DMS 273 treated with DMSO at 0.1 percent for 48 hours (cell line): ENCODE measurements at regions not wholly inside any gene's neighbourhood (a gene's known extent, or its start where the extent isn't known, plus 50 kb on each side); places are given as distances from the start of the nearest gene placed in this dataset.

ENCODE experiments used
- DNase-seq: peaks from one replicate; lab custom pipeline; 2025; lab: John Stamatoyannopoulos, UW

- DNase-seq = no peak
Measured at GRCh38 chr9:135254176-135255032, 166.9 kb downstream of the OLFM1 start.

- DNase-seq = no peak
Measured at GRCh38 chr9:135255033-135255840, 167.8 kb downstream of the OLFM1 start.

- no peak for DNase-seq
Measured at GRCh38 chr9:135255841-135256580, 168.5 kb downstream of the OLFM1 start.

GRCh38 chr9:135256581-135257354 lies 169.3 kb downstream of the OLFM1 start:
- no peak for DNase-seq

GRCh38 chr9:135258461-135258860 lies 171.0 kb downstream of the OLFM1 start:
- DNase-seq = no peak

DNA sequence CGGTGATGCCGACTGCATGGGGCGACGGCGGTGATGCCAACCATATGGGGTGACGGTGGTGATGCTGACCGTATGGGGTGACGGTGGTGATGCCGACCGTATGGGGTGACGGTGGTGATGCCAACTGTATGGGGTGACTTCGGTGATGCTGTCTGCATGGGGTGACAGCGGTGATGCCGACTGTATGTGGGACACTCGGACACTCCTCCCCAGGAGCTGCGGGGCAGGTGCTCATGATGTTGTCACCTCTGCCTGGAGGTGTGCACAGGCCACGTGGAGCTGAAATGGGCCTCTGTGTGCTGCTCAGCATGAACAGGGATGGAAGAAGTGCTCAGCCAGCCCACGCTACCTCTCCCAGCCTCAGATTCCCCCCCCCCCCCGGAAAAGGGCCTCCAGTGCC lies 171.8 kb downstream of the OLFM1 start:
- DNase-seq = no peak

DNA sequence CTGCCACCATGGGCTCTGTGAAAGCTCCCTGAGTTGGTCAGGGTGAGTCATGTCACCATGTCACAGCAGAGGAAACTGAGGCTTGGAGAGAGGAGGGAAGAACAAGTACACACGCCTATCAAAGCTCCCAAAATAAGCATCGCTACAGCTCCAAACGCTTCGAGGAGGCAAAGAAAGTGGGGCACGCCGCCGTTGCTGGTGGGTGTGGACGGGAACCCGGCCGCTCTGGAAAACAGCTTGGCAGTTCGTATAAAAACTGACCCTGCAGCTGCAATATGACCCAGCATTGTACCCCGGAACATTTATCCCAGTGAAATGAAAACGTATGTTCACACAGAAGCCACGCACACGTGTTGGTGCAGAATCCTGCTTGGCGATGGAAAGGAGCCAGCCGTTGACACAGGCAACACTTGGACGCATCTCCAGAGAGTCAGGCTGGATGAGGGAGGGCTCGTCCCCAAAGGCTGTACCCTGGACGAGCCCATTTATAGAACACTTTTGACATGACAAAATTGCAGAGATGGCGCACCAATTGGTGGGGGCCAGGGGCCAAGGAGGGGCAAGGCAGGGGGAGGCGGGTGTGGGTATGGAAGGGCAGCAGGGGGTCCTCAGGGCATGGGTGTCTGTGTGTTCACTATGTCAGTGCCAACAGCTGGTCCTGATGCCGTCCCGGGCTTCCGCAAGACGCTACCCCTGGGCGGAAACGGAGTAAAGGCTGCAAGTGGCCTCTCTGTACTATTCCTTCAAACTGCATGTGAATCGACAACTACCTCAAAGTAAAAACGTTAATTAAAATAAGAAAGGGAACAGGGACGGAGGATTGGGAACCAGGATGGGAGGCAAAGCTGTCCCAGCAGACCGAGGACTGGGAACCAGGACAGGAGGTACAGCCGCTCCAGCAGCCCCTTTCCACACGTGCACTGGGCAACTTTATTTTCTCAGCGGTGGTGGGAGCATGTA lies 173.0 kb downstream of the OLFM1 start:
- no peak for DNase-seq

DNA sequence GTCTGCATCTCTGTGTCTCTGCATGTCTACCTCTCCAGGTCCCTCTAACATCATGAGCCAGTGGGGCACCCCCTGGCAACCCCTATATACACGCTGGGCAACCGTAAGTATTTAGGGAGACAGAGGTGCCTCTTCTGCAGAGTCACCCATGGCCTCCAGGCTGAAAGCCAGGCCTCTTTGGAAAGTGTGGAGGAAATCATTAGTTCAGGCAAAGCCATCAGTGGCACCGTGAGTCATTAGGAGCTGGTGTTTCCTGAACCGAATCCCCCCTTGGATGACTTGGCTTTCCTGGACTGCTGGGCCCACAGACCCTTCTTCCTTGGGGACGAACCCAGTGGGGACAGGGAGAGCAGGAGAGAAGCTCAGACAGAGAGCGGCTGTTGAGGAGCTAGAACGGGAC lies 174.8 kb downstream of the OLFM1 start:
- DNase-seq = no peak

DNA sequence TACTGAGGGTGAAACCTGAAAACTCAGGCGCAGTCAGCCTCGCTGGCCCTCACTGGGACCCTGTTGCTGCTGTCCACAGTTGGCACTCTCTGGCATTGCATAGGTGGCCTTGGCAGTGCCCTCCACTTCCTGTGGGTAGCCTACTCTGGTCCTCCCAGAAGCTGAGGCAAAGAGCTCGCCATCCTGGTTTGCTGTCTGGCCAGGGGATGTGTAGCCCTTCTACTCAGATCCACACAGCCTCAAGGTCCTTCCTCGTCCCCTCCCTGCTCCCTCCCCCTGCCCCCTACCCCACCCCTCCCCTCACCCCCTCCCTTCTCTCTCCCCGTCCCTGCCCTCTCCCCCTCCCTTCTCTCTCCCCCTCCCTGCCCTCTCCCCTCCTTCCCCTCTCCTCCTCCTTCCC lies 176.0 kb downstream of the OLFM1 start:
- no peak for DNase-seq

DNA sequence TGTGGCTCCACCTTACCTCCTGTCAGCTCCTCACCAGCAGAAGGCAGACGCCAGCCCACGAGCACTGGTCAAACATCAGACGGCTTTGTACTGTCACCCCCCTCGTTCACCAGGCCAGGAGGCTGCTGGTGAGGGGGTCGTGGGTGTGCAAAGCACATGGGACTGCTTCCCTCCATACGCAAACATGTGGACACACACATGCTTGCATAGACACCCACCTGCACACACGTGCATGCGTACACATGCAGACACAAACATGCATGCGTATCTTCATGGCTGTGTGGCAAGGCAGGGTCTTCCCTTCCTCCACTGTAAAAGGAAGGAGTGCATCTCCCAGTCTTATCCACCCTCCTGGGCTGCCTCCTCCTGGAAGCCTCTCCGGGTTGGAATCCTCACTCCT lies 178.5 kb downstream of the OLFM1 start:
- no peak for DNase-seq

DNA sequence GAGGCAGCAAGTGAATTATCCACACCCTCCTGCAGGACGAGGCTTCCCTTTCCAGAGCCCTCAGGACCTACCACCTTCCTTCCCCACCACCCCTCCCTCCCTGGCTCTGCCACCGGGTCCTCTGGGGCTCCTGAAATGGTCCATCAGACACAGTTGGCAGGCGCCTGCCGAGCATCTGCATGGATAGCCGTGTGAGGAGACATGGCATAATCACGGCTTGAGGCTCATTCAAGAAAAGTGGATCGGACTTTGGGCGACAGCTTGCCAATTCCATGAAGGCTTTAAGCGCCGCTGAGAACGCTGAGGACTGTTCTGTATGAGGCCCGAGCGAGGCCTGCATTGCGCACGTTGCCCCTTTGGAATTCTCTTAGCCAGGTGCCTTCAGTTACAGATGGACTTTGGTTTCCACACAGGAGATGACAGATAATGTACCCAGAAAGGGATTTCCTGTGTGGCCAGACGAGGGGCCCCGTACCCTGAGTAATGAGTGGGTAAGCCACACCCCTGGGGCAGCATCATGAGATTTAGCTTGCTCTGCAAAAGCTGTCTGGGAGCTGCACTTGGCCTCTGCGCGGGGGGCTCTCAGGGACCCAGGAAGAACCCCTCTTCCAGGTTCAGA lies 179.8 kb downstream of the OLFM1 start:
- DNase-seq = no peak

DNA sequence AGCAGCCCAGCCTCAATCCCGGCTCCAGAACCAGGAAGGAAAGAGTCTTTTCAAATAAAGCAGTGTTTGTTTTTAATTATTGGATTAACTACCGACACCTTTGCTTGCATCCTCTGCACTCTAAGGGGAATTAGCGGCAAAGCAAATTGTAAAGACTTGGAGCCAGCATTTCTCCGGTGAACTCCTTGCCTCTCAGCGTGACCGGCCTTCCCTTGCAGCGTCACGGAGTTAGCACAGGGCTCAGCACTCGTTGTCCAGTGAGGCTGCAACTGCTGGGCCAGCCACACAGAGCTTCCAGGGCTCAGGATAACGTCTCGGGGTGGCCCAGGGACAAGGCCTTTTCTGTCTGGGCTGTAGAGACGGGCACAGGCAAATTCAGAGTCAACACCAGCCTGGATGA lies 180.6 kb downstream of the OLFM1 start:
- no peak for DNase-seq

- no peak for DNase-seq
Measured at GRCh38 chr9:135268981-135269380, 181.5 kb downstream of the OLFM1 start.

DNA sequence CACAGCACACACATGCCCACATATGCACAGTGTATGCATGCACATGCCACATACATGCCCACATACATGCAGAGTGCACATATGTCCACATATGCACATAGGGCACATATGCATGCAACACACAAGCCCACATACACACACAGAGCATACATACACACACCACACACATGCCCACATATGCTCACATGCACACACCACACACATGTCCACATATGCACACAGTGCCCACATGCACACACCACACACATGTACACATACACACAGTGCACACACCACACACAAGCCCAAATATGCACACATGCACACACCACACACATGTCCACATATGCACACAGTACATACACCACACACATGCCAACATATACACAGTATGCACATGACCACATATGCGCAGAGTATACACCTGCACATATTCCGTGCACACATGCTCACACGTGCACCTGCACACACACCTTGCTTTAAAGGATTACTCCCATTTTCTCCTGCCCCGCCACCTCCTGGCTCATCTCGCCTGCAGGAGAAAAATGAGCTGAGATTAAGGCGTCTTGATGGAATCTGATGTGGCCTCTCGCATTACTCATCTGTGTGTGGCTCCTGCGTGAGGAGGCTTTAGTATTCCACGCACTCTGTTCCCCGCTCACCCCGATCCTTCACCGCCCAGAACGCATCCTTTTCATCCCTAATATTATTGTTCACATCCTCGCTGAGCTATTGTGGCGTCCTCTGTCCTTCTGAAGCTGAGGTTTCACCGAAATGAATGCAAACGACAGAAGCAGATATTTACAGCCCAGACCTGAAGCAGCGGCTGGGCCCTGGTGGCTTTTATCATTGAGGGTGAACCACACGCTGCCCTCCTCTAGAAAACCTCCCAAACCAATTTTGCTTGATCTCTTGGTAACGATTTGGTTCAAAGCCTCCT lies 182.7 kb downstream of the OLFM1 start:
- no peak for DNase-seq

DNA sequence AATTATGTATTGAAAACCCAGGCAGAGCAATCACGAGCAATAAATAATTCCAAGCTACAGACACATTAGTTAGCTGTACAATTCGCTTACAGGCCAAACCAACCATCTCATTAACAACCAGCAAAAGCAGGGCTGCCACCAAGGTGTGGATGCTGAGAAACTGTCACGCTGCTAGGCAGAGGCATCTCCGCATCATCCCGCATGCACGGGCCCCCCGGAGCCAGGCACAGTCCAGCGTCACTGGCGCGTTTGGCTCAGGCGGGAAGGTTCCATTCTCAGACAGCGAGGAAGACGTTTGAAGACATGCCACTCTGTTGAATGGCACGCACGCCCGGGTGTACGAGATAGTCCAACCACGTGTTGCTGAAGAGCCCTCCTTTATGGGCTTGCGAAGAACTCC lies 184.0 kb downstream of the OLFM1 start:
- DNase-seq = no peak

- DNase-seq = no peak
Measured at GRCh38 chr9:135272608-135273007, 185.1 kb downstream of the OLFM1 start.

GRCh38 chr9:135273008-135273407 lies 185.5 kb downstream of the OLFM1 start:
- DNase-seq = no peak

DNA sequence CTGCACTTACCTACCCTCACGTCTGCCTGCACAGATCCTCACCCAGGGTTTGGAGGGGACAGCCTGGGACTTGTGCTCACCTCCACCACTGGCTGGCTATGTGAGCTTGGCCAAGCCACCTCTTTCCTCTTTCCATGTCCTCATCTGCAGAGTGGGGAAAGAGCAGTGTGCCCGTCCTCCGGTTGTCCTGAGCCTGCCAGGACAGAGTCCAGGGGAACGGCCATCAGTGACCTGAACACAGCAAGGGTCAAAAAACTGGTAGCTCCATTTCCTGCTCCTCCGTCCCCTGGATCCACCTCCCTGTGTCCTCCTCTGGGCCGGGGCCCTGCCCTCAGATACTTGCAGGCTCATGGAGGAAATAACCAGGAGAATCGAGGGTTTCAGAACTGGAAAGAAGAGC lies 187.7 kb downstream of the OLFM1 start:
- no peak for DNase-seq
